ENCODE measurements at regions not wholly inside any gene's neighbourhood (a gene's known extent, or its start where the extent isn't known, plus 50 kb on each side); places are given as distances from the start of the nearest gene placed in this dataset.

DNA sequence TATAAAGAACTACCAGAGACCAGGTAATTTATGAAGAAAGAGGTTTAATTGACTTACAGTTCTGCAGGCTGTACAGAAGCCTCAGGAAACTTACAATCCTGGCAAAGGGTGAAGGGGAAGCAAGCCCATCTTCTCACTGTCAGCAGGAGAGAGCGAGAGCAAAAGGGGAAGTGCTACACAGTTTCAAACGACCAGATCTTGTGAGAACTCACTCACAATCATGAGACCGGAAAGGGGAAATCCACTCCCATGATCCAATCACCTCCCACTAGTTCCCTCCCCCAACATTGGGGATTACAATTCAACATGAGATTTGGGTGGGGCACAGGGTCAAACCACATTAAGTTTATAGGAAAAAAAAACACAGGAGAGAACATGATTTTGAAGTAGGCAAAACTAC is 222.1 kb upstream of the SHH start:
- H3K79me2 ChIP-seq (replicated peaks; ENCODE audit: insufficient read depth, low read length) = no peaks in the 10 kb centered on the region
- no peak overlapping the region for H3K4me3 ChIP-seq (ENCODE audit: low read length)
- no peaks in the 10 kb centered on the region for H3K9me3 ChIP-seq (ENCODE audit: low read length)
- no peak overlapping the region for H2AFZ ChIP-seq (ENCODE audit: low read depth, low read length)
- TF ChIP-seq SMC3 (conservative IDR thresholded peaks at IDR 0.05; ENCODE audit: poor library complexity) = no peak
- no peaks in the 10 kb centered on the region for H4K20me1 ChIP-seq (ENCODE audit: insufficient read depth)
- no peak overlapping the region for H3K4me2 ChIP-seq (ENCODE audit: low read length)
- no peaks in the 10 kb centered on the region for H3K36me3 ChIP-seq (ENCODE audit: insufficient read depth, low read length)
- no peak overlapping the region for H3K9ac ChIP-seq (ENCODE audit: low read length)
- H3F3A ChIP-seq (ENCODE audit: insufficient read depth, low read length, poor library complexity, severe bottlenecking) = no peaks in the 10 kb centered on the region
- H3K9me2 ChIP-seq (ENCODE audit: insufficient read depth, low read length) = no peaks in the 10 kb centered on the region
- no peaks in the 10 kb centered on the region for H3K27me3 ChIP-seq (ENCODE audit: insufficient read depth, low read depth, low read length)
- H3K27ac ChIP-seq (ENCODE audit: low read length) = no peak overlapping the region

- Histone ChIP-seq H3K27me3 (ENCODE audit: insufficient read depth, low read depth, low read length) (no peaks in the 10 kb centered on the region), H3K79me2 (replicated peaks; ENCODE audit: insufficient read depth, low read length) (no peaks in the 10 kb centered on the region), H3K9me3 (ENCODE audit: low read length) (no peaks in the 10 kb centered on the region), H3K4me3 (ENCODE audit: low read length) (no peak overlapping the region), H3K27ac (ENCODE audit: low read length) (no peak overlapping the region), H3K9ac (ENCODE audit: low read length) (no peak overlapping the region), H4K20me1 (ENCODE audit: insufficient read depth) (no peaks in the 10 kb centered on the region), H3K36me3 (ENCODE audit: insufficient read depth, low read length) (no peaks in the 10 kb centered on the region), H3K9me2 (ENCODE audit: insufficient read depth, low read length) (no peaks in the 10 kb centered on the region), H3F3A (ENCODE audit: insufficient read depth, low read length, poor library complexity, severe bottlenecking) (no peaks in the 10 kb centered on the region), H3K4me2 (ENCODE audit: low read length) (no peak overlapping the region), H2AFZ (ENCODE audit: low read depth, low read length) (no peak overlapping the region)
- TF ChIP-seq EZH2 (IDR thresholded peaks at IDR 0.05; ENCODE audit: borderline replicate concordance, insufficient read depth, low read length, poor library complexity, severe bottlenecking) = no peak
- TF ChIP-seq RAD21 (conservative IDR thresholded peaks at IDR 0.05) = no peak
- no peak for TF ChIP-seq SMC3 (conservative IDR thresholded peaks at IDR 0.05; ENCODE audit: poor library complexity)
- TF ChIP-seq EP300 (conservative IDR thresholded peaks at IDR 0.05; ENCODE audit: poor library complexity, severe bottlenecking) = no peak
- TF ChIP-seq, protein P1, sequence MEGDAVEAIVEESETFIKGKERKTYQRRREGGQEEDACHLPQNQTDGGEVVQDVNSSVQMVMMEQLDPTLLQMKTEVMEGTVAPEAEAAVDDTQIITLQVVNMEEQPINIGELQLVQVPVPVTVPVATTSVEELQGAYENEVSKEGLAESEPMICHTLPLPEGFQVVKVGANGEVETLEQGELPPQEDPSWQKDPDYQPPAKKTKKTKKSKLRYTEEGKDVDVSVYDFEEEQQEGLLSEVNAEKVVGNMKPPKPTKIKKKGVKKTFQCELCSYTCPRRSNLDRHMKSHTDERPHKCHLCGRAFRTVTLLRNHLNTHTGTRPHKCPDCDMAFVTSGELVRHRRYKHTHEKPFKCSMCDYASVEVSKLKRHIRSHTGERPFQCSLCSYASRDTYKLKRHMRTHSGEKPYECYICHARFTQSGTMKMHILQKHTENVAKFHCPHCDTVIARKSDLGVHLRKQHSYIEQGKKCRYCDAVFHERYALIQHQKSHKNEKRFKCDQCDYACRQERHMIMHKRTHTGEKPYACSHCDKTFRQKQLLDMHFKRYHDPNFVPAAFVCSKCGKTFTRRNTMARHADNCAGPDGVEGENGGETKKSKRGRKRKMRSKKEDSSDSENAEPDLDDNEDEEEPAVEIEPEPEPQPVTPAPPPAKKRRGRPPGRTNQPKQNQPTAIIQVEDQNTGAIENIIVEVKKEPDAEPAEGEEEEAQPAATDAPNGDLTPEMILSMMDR (IDR thresholded peaks at IDR 0.05; ENCODE audit: poor library complexity, severe bottlenecking) = no peak
- TF ChIP-seq POLR2AphosphoS5 (IDR thresholded peaks at IDR 0.05) = no peak
- no peak for TF ChIP-seq MXI1 (conservative IDR thresholded peaks at IDR 0.05; ENCODE audit: poor library complexity, severe bottlenecking)
- TF ChIP-seq, protein P2, sequence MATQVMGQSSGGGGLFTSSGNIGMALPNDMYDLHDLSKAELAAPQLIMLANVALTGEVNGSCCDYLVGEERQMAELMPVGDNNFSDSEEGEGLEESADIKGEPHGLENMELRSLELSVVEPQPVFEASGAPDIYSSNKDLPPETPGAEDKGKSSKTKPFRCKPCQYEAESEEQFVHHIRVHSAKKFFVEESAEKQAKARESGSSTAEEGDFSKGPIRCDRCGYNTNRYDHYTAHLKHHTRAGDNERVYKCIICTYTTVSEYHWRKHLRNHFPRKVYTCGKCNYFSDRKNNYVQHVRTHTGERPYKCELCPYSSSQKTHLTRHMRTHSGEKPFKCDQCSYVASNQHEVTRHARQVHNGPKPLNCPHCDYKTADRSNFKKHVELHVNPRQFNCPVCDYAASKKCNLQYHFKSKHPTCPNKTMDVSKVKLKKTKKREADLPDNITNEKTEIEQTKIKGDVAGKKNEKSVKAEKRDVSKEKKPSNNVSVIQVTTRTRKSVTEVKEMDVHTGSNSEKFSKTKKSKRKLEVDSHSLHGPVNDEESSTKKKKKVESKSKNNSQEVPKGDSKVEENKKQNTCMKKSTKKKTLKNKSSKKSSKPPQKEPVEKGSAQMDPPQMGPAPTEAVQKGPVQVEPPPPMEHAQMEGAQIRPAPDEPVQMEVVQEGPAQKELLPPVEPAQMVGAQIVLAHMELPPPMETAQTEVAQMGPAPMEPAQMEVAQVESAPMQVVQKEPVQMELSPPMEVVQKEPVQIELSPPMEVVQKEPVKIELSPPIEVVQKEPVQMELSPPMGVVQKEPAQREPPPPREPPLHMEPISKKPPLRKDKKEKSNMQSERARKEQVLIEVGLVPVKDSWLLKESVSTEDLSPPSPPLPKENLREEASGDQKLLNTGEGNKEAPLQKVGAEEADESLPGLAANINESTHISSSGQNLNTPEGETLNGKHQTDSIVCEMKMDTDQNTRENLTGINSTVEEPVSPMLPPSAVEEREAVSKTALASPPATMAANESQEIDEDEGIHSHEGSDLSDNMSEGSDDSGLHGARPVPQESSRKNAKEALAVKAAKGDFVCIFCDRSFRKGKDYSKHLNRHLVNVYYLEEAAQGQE (IDR thresholded peaks at IDR 0.05; ENCODE audit: borderline replicate concordance) = no peak
- TF ChIP-seq TAF1 (IDR thresholded peaks at IDR 0.05; ENCODE audit: low read depth) = no peak
Measured at GRCh38 chr7:156032973-156033372, 220.7 kb upstream of the SHH start.

Measured in neural cell (in vitro differentiated cells).